Fibroblast of upper back skin (primary cell): ENCODE measurements at regions not wholly inside any gene's neighbourhood (a gene's known extent, or its start where the extent isn't known, plus 50 kb on each side); places are given as distances from the start of the nearest gene placed in this dataset.
"Not testable (repeated sequence)": the region's sequence is repeated elsewhere in the genome, so short reads cannot be mapped to it uniquely, and the experiment has no call there.

Experiments
- DNase-seq: peaks from one replicate; pipeline ENCODE4 v3.0.0-alpha.2; 2013

- no peak for DNase-seq
Observed at GRCh38 chr1:47638240-47638639, 200.4 kb downstream of the FOXD2 start.

GRCh38 chr1:47638713-47639112 lies 200.9 kb downstream of the FOXD2 start:
- DNase-seq: no peak

- no peak for DNase-seq
Observed at GRCh38 chr1:47643306-47644211, 205.7 kb downstream of the FOXD2 start.

GRCh38 chr1:47644212-47644573 lies 206.3 kb downstream of the FOXD2 start:
- peak; percentile 17 for DNase-seq

GRCh38 chr1:47645151-47645550 lies 207.3 kb downstream of the FOXD2 start:
- DNase-seq: no peak

GRCh38 chr1:47646676-47647075 lies 208.8 kb downstream of the FOXD2 start:
- no peak for DNase-seq

- no peak for DNase-seq
Observed at GRCh38 chr1:47647327-47647845, 209.5 kb downstream of the FOXD2 start.

GRCh38 chr1:47650205-47650604 lies 212.4 kb downstream of the FOXD2 start:
- peak; percentile 87 for DNase-seq

- DNase-seq: no peak
Observed at GRCh38 chr1:47650611-47651010, 212.8 kb downstream of the FOXD2 start.

- no peak for DNase-seq
Observed at GRCh38 chr1:47651311-47652089, 213.7 kb downstream of the FOXD2 start.

GRCh38 chr1:47655521-47656300 lies 217.9 kb downstream of the FOXD2 start:
- no peak for DNase-seq

GRCh38 chr1:47656719-47657685 lies 219.2 kb downstream of the FOXD2 start:
- peak; percentile 11 for DNase-seq

GRCh38 chr1:47658161-47658920 lies 220.5 kb downstream of the FOXD2 start:
- DNase-seq: no peak

- no peak for DNase-seq
Observed at GRCh38 chr1:47659146-47659545, 221.3 kb downstream of the FOXD2 start.

- no peak for DNase-seq
Observed at GRCh38 chr1:47660622-47661021, 222.8 kb downstream of the FOXD2 start.

GRCh38 chr1:47661040-47661439 lies 223.2 kb downstream of the FOXD2 start:
- DNase-seq: no peak

GRCh38 chr1:47662068-47662467 lies 224.2 kb downstream of the FOXD2 start:
- DNase-seq: no peak

- no peak for DNase-seq
Observed at GRCh38 chr1:47663286-47663685, 225.4 kb downstream of the FOXD2 start.

GRCh38 chr1:47664356-47664755 lies 226.5 kb downstream of the FOXD2 start:
- DNase-seq: no peak

GRCh38 chr1:47664896-47665295 lies 227.1 kb downstream of the FOXD2 start:
- not testable (repeated sequence) for DNase-seq

- no peak for DNase-seq
Observed at GRCh38 chr1:47669081-47669585, 231.3 kb downstream of the FOXD2 start.
